ENCODE measurements at regions not wholly inside any gene's neighbourhood (a gene's known extent, or its start where the extent isn't known, plus 50 kb on each side); places are given as distances from the start of the nearest gene placed in this dataset.

DNA sequence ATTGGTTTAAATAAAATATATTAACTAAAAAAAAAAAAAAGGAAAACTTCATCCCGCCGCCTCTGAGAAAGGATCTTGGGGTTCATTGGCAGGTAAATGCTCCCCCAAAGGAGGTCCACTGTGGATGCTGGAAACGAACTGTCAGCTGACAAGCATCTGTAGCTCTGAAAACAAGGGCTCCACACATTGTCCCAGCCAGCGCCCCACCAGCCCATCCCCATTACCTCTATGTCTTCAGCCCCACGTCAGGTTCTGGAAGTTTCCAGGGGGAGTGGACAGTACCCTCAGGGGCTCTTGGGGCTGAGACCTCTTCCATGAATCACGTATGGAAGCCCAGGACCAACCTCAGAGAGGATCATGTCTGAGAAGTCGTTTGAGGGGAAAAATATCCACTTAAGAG lies 66.4 kb upstream of the WNT7B start:
- TF ChIP-seq, protein P1, sequence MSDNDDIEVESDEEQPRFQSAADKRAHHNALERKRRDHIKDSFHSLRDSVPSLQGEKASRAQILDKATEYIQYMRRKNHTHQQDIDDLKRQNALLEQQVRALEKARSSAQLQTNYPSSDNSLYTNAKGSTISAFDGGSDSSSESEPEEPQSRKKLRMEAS (IDR thresholded peaks at IDR 0.05): no peak
- TF ChIP-seq REST (IDR thresholded peaks at IDR 0.05; ENCODE audit: low read depth): no peak
- TF ChIP-seq CEBPB (IDR thresholded peaks at IDR 0.05): no peak
- TF ChIP-seq EGR1 (IDR thresholded peaks at IDR 0.05): no peak
- TF ChIP-seq FOXM1 (IDR thresholded peaks at IDR 0.05; ENCODE audit: borderline replicate concordance, low read depth): no peak
- TF ChIP-seq EP300 (IDR thresholded peaks at IDR 0.05; ENCODE audit: borderline replicate concordance): no peak
- TF ChIP-seq TAF1 (IDR thresholded peaks at IDR 0.05; ENCODE audit: low read depth): no peak
